Left lung (tissue), 4 donors: ENCODE measurements at regions not wholly inside any gene's neighbourhood (a gene's known extent, or its start where the extent isn't known, plus 50 kb on each side); places are given as distances from the start of the nearest gene placed in this dataset.
A peak's percentile ranks its signal among the peaks of the same experiment; 100 is the strongest.

Experiments used
- ATAC-seq: fragments of 200-7000 bp; cut with Tn5 transposase; one replicate; pipeline ENCODE4 v1.9.1; 2020; ENCODE audit warnings: moderate library complexity
- DNase-seq, 4 donors: peaks; one replicate each; pipeline ENCODE4 v3.0.0-alpha.2; 2013 to 2020
- H3K27ac ChIP-seq, 2 donors: fragments of 200-600 bp; sonication (generic) in 1 of 2; one replicate each; pipeline versions ENCODE4 v1.5.0 to v1.8.0; 2020 to 2021
- H3K27me3 ChIP-seq, 2 donors: fragments of 200-600 bp; sonication (generic) in 1 of 2; one replicate each; pipeline versions ENCODE4 v1.5.0 to v1.8.0; 2020 to 2021
- H3K36me3 ChIP-seq, 2 donors: fragments of 200-600 bp; sonication (generic) in 1 of 2; one replicate each; pipeline versions ENCODE4 v1.5.0 to v1.8.0; 2020 to 2021
- H3K4me1 ChIP-seq, 2 donors: fragments of 200-600 bp; one replicate each; pipeline ENCODE4 v1.8.0; 2021
- H3K4me3 ChIP-seq, 2 donors: fragments of 200-600 bp; sonication (generic) in 1 of 2; one replicate each; pipeline versions ENCODE4 v1.5.0 to v1.8.0; 2020 to 2021; ENCODE audit warnings: mild to moderate bottlenecking in 1 of 2
- H3K9me3 ChIP-seq, 2 donors: fragments of 200-600 bp; sonication (generic) in 1 of 2; one replicate each; pipeline versions ENCODE4 v1.5.0 to v1.8.0; 2020 to 2021
- CTCF ChIP-seq, 2 donors: fragments of 200-600 bp; sonication (generic) in 1 of 2; IDR thresholded peaks; one replicate each; pipeline versions ENCODE4 v1.5.0 to v1.8.0; 2021; ENCODE audit warnings: antibody characterized with exemption in 2 of 2
- intact Hi-C, 2 donors: fragments of 100-400 bp; cut with DNase I; formaldehyde crosslinking; loops; one replicate each; pipeline versions ENCODE4 v1.11.2 to v1.14.2; 2022
- donor health status: DM: no; HTN: yes; CAD: no.
- donor health status: DM: no; HTN: no; CAD: no.

- TF ChIP-seq CTCF (IDR thresholded peaks at IDR 0.05) = no peak
- H3K9me3 ChIP-seq = no peaks in the 10 kb centered on the region
- no peak for DNase-seq
- H3K27ac ChIP-seq = no peak overlapping the region
- H3K4me1 ChIP-seq = no peaks in the 10 kb centered on the region
- no peak overlapping the region for H3K4me3 ChIP-seq
- no peaks in the 10 kb centered on the region for H3K36me3 ChIP-seq
- H3K27me3 ChIP-seq = no peaks in the 10 kb centered on the region
- ATAC-seq = no peak
- intact Hi-C loops = no loop called here
These were observed 386.4 kb downstream of the LMO4 start for GRCh38 chr1:87715052-87715451.

- Histone ChIP-seq H3K36me3 (no peaks in the 10 kb centered on the region), H3K9me3 (no peaks in the 10 kb centered on the region), H3K27ac (no peak overlapping the region), H3K27me3 (no peaks in the 10 kb centered on the region), H3K4me1 (no peaks in the 10 kb centered on the region), H3K4me3 (no peak overlapping the region)
- no peak for ATAC-seq
- DNase-seq = no peak
- no peak for TF ChIP-seq CTCF (IDR thresholded peaks at IDR 0.05)
- intact Hi-C loops = no loop called here
These were observed 386.8 kb downstream of the LMO4 start for GRCh38 chr1:87715471-87715870.

GRCh38 chr1:87717157-87717670 is 388.5 kb downstream of the LMO4 start:
- Histone ChIP-seq H3K4me1 (no peaks in the 10 kb centered on the region), H3K27me3 (no peaks in the 10 kb centered on the region), H3K36me3 (no peaks in the 10 kb centered on the region), H3K9me3 (no peaks in the 10 kb centered on the region), H3K4me3 (no peak overlapping the region), H3K27ac (no peak overlapping the region)
- no peak for TF ChIP-seq CTCF (IDR thresholded peaks at IDR 0.05)
- intact Hi-C loops = no loop called here
- DNase-seq (no peak), ATAC-seq (no peak)

- no peak for TF ChIP-seq CTCF (IDR thresholded peaks at IDR 0.05)
- H3K4me3 ChIP-seq = no peak overlapping the region
- no peak overlapping the region for H3K27ac ChIP-seq
- H3K4me1 ChIP-seq = no peaks in the 10 kb centered on the region
- H3K9me3 ChIP-seq = no peaks in the 10 kb centered on the region
- intact Hi-C loops = no loop called here
- ATAC-seq (peak; percentile 73), DNase-seq (no peak)
- no peaks in the 10 kb centered on the region for H3K27me3 ChIP-seq
- no peaks in the 10 kb centered on the region for H3K36me3 ChIP-seq
These were observed 389.7 kb downstream of the LMO4 start for GRCh38 chr1:87718241-87718950.

- H3K27ac ChIP-seq = no peak overlapping the region
- TF ChIP-seq CTCF (IDR thresholded peaks at IDR 0.05) = no peak
These were observed 391.0 kb downstream of the LMO4 start for GRCh38 chr1:87719658-87720057.

More at GRCh38 chr1:87719658-87720057, 391.0 kb downstream of the LMO4 start:
- no peaks in the 10 kb centered on the region for H3K9me3 ChIP-seq
- intact Hi-C loops = no loop called here
- no peaks in the 10 kb centered on the region for H3K27me3 ChIP-seq
- no peak for ATAC-seq
- H3K4me1 ChIP-seq = no peaks in the 10 kb centered on the region
- no peak overlapping the region for H3K4me3 ChIP-seq
- H3K36me3 ChIP-seq = no peaks in the 10 kb centered on the region
- no peak for DNase-seq
